NCI-H524 (cell line): ENCODE measurements at regions not wholly inside any gene's neighbourhood (a gene's known extent, or its start where the extent isn't known, plus 50 kb on each side); places are given as distances from the start of the nearest gene placed in this dataset.

Source experiments
- DNase-seq, 2 experiments: peaks; one replicate each; lab custom pipeline; 2025; lab: John Stamatoyannopoulos, UW

DNA sequence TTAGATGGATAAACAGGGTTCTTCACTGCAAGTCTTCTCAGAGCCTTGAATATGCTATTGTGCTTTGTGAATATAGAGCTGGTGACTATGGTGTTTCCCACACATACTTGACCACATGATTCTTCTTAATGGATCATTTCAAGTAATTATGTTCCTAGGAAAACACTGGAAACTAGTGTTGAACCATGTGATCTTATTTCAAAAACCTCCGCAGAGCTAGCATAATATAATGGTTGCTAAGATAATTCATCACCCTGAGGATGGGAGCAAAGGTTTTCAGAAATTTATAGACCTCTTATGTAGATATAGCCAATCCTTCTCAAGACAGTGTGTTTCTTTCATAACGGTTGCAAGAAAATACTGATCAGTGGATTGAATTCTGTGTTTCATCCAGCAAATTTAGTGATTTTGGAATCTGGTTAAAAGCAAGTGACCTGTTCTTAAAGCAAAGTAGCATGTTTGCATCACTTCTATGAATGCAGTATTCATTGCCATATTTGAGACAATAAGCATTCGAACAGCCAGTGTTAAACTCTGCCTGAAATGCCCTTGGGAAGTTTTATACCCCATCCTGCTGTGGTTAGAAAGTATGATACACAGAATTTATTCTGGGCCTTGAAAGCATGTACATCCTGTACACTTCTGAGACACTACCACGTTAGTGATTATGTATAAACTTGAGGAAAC, 341.0 kb upstream of the E2F7 start:
- no peak for DNase-seq

DNA sequence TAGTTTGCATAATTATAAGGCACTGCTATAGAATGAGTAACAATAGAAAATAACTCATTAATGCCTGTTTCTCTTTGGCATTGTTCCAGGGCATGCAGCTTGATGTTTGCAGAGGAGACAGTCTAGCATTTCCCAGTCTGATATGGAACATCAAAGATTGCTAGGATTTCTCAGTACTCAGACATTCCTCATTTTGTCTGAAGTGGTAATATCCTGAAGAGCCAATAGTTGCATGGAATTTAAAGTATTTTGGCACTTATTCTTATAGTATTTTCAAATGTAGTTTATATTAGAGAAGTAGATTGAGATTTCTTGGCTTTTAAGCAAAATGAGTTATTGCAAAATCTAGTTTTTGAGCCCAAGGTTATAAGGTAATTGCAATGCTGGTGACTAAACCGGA, 337.3 kb upstream of the E2F7 start:
- DNase-seq = peak in 1 of 2 experiments; percentile 5

DNA sequence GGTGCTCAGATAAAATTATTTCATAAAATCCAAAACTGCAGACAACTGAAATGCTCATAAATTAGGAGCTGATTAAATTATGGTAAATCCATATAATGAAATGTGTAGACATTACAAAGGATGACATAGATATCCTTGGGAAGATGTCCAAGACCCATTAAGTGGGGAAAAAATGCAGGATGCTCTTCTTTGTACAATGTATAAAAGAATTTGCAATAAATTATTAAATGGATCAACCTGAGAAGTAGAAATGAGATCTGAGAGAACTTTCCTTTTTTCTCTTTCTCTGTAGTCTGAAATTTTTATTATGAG, 336.4 kb upstream of the E2F7 start:
- no peak for DNase-seq

DNA sequence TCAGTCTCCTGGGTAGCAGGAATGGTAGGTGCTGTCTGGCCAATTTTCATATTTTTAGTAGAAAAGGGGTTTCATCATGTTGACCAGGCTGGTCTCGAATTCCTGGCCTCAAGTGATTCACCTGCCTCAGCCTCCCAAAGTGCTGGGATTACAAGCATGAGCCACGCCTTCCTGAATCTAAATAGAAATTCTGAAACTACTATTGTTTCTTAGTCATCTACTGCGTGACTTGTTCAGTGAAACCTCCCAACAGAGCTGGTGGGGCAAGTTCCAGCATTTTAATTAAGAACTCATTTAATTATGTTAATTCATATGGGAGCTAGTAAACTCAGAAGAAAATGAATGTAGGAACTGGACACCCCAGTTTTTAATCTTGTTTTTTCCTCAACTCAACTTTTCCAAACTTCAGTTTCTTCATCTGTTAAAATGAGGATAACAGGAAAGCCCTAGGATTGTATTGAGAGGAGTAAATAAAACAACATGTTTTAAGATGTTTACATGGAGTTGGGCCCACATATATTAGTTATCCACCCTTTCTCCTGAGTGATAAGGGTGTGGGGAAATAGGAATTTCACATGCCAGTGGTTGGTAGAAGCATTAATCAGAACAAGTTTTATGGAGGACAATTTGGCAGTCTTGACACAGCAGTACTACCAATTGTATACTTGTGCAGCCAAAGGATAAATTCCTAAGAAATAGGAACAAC, 335.8 kb upstream of the E2F7 start:
- DNase-seq = no peak

DNA sequence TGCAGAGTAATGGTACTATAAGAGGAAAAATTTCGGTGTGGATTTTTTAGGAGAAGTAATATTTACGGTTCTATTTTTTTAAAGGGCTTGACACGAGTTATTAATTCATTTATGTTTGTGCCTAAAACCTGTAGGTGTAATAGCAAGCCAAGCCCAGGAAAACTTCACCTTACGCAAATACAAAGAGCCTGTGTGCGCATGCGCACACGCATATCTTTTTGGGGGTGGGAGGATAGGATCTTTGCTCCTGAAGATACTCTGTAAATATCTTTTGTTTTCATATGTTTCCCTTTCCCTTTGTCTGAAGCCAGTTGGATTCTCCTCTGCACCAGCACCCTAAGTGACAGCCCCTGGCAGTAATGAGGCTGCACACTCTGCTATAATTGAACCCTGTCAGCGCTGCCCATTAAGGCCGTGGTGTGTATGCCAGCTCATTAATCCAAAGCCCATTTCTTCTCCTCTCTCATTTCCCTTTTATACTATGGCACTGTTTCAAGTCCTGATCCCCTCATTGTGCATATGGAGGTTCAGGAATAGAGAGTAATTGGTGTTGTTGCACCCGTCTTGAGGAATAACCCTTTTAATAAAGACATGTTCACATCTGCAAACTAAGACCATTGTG, 327.2 kb upstream of the E2F7 start:
- no peak for DNase-seq

DNA sequence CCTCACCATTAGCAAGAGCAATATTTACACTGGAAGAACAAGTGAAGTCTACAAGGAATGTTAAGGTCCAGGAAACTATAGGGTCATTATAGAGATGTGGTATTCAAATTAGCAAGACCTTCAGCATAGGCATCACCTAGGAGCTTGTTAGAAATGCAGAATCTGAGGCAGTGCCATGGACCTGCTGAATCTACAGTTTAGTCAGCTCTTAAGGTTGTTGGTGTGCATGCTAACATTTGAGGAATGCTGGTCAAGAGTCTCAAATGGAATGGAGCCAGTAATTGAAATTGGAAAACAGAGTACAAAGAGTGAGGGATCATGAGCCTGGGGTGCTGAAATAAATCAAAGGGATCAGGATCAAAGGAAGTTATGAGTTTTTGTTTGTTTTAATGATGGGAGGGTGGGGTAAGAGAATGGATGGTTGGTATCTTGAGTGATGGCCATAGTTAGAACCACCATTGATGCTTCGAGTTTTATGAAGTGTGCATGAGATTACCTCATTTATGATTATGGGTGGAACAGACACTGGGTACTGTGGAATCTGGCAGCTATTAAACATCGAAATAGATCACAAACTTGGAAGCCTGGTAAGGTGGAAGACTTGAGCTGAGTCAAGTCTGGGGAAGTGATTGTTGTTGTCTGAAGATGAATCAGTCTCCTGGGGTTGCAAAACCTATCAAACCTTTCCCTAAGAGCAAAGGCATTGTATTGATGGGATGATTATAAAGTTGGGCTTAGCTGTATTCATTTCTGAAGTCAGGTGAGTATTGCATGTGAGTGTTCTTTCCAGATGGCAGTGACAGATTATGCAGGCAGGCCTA, 323.3 kb upstream of the E2F7 start:
- peak in 1 of 2 experiments; percentile 19 for DNase-seq

DNA sequence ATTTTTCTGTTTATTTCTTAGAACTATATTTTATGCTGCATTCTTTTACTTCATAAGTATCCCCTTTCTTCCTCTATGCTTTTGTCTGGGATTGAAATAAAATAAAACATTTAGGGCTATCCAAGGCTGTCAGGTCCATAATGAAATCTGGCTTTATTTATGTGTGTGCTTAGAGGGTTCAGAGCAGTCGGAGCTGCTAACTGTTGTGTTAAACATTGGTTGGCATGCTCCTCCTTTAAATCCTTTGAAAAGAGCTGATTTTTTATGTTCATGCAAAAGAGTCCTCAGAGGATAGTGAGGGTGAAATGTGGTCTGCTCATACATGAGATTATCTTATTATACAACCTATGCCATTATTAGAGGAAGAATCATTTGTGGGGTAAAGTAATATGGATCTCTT, 322.3 kb upstream of the E2F7 start:
- DNase-seq = no peak

DNA sequence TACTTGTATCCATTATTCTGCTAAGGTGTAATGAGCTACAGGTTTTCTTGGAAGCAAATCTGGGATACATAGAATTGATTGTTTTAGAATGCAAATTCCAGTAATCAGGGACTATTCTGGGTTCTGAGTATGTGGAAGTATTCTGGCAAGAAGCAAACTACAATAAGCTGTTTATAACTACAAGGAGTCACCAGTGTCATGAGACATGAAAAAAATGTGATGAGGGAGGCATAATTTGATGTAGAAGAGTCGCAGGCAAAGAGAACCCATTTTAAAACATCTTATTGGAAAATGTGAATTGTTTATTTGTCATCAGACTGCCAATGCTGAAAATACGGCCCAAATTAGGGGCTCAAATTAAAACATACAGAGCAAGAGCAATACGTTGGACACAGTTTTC, 321.8 kb upstream of the E2F7 start:
- DNase-seq = no peak

DNA sequence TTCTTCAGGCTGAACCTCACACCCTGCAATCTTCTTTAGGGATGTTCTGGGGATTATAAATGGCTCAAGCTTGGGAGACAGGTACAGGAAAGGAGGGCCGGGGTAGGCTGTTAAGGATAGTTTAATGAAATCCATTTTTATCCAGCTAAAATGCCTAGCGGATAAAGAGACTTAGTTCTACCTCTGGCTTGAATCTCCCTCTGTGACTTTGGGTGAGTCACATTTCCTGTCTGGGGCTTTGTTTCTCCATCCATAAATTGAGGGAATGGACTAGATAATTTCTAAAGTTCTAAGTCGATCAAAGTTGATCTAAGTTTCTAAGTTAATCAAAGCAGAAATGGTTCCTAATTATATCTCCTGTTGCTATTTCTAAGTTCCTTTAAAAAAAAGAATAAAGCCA, 319.6 kb upstream of the E2F7 start:
- DNase-seq = no peak

DNA sequence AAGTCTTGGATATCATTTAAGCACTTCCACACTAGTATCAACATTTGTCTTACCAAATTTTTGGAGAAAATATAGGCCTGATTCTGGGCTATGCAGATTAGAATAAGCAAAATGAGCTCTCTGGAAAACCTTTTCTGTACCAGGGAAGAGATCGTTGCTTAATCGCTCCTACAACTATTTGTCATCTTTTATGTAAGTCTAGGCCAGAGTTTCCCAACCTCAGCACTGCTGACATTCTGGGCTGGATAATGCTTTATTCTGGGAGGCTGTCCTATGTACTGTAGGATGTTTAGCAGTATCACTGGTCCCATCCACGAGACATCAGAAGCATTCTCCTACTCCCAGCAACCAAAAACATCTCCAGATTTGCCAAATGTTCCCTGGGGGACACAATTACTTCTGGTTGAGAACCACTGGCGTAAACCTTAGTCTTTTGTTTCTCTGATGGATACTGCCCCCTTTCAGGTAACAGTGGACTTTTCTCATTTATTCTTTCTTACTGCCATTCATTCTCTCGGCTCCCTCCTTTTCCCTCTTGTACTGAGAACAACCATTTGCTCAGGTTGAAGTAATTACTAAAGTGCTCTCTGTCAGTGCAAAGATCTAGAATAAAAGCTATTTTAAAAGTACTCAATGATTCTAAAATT, 316.9 kb upstream of the E2F7 start:
- DNase-seq = no peak

DNA sequence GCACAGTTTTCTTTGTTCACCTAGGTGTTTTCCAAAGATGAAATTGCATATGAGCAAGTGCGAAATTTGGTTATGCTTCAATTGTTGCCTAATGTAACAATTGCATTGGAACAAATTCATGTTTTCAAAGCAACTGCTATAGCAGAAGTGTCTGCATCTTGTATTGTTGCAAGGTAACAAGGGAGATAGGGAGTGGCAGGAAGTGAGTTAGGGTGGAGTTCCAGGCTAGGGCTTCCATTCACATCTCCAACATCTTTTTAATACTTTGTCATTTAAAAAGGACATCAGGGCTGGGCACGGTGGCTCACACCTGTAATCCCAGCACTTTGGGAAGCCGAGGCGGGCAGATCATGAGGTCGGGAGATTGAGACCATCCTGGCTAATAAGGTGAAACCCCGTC, 312.3 kb upstream of the E2F7 start:
- no peak for DNase-seq

DNA sequence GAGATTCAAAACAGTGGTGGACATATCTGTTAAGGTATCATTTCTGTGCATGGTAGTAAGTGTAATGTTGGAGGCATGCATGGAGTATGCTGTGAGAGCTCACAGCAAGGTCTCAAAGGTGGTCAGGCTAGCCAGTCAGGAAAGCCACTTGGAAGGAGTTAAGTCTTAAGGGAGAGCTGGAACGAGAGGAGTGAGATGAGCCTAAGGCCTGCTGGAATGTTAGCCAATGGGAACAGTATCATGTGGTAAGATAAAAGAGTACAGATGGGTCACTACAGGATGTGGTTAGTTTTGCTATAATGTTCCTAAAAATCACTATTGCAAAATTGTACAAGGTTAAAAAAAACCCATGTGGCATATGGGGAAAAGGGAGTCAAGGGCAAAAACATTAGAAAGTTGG, 311.7 kb upstream of the E2F7 start:
- DNase-seq = no peak

DNA sequence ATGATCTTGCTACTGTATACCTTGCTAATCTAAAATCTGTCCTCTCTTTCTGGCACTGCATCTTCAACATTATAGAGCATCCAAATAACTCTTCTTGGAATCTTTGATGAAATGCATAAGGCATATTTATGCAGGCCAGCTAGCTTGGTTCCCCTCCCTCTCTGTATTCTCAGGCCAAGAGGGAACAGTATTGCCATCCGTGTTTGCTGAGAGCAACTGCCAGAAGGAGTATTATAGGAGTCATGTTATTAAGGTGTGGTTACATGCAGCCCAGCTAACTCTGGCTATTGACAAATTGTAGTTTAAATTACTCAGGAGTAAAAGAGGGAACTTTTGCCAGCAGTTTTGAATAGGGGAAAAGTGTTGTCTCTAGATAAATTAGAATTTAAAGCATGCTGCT, 309.3 kb upstream of the E2F7 start:
- no peak for DNase-seq

DNA sequence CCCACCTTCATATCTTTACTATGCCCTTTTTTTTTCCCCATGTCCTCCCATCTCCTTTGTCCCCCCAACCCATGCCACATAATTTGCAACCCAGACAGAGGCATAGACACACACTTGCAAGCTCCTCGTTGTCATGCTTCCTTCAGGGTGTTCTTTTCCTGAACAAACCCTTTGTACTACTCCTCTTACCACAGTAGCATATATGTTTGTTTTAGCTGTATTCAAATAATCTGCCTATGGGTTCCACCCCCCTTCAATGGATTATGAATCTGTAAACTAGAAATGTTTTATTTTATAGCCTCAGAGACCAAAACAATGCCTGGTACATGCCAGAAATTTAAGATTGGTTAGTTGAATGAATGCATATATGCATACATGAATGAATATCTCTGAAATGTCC, 307.1 kb upstream of the E2F7 start:
- no peak for DNase-seq

DNA sequence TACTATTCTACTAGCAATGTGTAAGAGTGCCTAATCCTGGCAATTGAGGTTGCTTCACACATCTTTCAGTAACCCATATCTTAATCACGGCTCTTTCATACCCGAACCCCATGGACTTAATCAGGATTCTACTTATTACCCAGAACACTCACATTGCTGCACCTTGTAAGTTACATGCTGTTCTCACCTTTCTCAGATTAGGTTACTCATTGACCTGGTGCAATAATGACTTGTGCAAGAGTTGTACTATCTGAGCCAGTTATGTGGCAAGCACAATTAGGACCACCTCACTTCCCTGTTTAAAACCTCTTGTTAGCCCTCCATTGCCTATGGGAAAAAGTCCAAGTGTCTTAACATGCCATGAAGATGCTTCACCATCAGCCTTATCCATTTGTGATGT, 306.7 kb upstream of the E2F7 start:
- DNase-seq = no peak

DNA sequence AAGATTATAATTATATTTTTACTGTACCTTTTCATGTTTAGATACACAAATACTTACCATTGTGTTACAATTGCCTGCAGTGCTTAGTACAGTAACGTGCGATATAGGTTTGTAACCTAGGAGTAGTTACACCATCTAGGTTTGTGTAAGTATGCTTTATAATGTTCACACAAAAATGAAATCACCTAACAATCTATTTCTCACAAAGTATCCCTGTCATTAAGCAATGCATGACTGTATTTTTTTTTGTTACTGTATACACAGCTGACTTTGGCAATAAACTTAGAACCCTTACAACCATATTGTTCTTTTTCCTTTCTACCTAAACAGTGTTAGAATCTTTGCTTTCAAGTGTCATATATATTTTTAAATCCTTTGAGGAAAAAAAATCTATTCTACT, 303.0 kb upstream of the E2F7 start:
- DNase-seq = no peak

DNA sequence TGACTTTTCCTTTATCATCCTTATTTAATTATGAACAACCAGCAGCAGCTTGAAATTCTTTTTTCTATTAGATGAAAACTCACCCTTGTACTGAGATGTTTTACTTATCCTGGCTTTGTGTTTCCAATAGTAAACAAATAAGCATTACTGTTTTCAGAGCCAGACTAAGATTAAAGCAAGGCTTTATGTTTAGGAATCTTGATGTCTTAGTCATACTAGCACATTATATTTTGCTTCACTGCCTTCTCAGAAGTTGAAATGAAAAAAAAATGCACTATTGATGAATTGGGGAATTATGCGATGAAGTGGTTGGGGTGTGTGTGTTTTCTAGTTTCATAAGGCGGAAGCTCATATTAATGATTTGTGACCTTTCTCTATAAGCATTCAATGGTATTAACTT, 301.2 kb upstream of the E2F7 start:
- no peak for DNase-seq

DNA sequence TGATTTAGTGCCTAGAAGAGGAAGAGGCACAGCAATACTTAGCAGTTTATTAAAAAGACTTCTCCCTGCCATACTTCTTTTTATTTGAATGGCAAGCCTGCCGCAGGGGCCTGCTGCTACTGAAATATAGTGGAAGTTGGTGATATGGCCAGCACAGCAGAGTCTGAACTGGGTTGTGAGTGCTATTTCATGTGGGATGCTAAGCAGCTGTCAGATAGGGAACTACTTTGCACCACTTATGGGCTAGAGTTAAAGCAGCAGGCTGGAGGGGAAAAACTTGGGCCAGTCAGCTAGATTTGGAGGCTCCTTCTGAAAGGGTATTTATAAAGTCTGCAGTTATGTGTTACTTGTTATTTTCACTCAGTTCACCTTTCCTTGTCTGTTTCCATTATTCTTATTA, 299.0 kb upstream of the E2F7 start:
- no peak for DNase-seq

DNA sequence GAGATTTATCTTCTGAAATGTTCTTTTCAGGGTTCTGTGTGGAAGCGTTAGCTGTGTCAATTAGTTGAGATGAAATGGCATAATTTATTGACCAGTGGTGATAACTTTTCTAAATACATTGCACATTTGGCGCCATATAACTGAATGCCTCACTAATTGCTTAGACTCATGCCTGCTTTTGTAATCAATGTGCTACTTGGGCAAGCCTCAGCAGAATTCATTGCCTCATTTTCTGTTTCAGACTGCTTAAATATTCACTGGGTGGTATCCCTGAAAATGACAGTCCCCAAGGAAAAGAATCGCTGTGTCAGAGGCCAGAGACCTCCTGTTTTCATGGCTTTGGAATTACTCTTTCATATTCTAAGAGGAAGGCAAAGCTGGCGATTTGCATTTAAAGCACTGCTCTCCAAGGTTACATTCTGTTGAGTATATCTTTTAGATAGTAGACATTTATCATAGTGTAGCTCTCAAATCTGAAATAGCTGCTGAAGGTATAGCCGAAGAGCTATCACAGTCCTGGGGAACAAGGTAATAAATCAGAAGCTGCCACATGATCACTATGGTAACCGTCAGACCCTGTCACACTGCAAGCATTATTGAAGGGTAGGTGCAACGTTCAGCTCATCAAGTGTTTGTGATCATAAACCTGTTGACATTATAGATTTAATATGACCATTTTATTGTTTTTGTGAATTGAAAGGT, 297.3 kb upstream of the E2F7 start:
- no peak for DNase-seq

DNA sequence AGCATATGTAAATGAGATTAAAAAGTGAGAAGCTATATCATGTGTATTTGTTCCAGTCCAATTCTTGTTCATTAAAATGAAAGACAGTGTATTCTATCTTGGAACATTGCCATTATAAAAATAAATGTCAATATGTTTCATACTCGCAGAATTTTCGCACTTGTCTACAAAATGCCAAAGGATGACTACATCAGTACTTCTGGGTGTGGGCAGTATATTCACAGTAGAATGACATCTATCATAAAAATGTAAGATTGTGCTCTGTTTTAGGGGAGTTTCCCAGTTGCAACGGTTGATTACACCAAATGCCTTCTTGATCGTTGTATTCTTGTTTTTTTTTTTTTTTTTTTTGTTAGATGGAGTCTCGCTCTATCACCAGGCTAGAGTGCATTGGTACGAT, 292.3 kb upstream of the E2F7 start:
- DNase-seq = no peak

DNA sequence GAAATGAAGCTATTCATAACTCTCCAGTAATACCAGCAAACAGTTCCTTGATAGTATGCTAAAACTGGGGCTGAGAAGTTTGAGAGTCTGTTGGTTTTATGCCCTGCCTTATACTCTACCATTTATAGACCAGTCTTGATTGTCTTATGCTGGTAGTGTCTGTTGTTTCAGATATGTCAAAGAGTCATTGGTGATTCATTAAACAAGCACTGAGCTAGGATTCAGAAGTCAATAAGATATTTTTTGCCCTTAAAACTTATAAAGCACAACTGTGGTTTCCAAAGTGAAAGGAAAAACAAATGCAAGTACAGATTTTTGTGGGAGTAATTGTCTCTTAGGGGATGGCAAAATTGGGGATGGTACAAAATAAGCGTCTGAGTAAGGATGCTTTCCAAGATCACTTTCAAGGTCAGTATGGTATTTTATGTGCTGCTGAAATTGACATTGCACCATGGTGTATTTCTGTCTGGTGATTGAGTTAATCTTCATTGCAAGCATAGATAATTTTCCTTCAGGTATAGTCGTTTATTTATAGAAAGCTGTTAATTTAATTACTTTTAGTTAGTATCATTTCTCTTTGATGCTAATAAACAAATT, 289.5 kb upstream of the E2F7 start:
- DNase-seq = no peak
